AG09319 (cell line): ENCODE measurements at regions not wholly inside any gene's neighbourhood (a gene's known extent, or its start where the extent isn't known, plus 50 kb on each side); places are given as distances from the start of the nearest gene placed in this dataset.

Experiments
- DNase-seq: peaks from one replicate; pipeline ENCODE4 v3.0.0-alpha.2; 2010; ENCODE audit warnings: low read depth; ENCODE audit errors: extremely low read depth
- TF ChIP-seq, protein P1 (sequence below): IDR thresholded peaks from 2 replicates; pipeline ENCODE4 v1.5.1; 2011; ENCODE audit warnings: low read depth, mild to moderate bottlenecking, inconsistent platforms, low read length, moderate library complexity

DNA sequence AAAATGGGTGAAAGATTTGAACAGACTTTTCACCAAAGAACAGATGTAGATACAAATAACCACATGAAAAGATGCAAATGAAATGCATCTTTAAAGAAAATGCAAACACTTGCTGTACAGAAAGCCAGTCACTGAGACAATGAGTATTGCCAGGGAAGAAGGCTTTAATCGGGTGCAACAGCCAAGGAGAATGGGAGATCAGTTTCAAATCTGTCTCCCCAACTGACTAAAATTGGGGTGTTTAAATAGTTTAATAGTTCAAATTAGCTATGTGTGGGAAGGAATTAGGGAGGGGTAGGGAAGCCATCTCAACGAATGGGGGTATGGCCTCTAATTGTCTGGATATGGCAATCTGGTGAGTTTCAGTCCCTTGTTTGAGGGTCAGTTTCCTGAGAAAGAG, 295.4 kb downstream of the PTTG2 start:
- no peak for DNase-seq
- TF ChIP-seq, protein P1, sequence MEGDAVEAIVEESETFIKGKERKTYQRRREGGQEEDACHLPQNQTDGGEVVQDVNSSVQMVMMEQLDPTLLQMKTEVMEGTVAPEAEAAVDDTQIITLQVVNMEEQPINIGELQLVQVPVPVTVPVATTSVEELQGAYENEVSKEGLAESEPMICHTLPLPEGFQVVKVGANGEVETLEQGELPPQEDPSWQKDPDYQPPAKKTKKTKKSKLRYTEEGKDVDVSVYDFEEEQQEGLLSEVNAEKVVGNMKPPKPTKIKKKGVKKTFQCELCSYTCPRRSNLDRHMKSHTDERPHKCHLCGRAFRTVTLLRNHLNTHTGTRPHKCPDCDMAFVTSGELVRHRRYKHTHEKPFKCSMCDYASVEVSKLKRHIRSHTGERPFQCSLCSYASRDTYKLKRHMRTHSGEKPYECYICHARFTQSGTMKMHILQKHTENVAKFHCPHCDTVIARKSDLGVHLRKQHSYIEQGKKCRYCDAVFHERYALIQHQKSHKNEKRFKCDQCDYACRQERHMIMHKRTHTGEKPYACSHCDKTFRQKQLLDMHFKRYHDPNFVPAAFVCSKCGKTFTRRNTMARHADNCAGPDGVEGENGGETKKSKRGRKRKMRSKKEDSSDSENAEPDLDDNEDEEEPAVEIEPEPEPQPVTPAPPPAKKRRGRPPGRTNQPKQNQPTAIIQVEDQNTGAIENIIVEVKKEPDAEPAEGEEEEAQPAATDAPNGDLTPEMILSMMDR, result no peak

DNA sequence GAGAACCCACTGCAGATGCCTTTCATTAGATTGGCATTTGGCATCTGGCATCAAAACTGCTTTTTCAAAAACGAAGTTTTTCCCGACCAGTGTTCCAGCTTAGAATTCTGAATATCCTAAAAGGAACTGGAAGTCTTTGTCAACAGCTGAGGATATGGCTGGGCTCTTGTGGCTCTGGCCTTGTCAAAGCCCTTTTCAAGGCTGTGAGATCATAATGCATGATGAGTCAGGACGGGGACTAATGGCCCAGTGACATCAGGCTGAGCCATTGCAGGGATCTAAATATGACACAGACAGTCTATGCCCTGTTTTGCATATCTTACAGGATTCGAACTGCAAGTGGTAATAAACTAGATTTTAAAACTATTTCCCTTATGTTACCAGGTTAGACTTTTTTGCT, 306.4 kb downstream of the PTTG2 start:
- TF ChIP-seq, protein P1, result no peak
- DNase-seq, result no peak

DNA sequence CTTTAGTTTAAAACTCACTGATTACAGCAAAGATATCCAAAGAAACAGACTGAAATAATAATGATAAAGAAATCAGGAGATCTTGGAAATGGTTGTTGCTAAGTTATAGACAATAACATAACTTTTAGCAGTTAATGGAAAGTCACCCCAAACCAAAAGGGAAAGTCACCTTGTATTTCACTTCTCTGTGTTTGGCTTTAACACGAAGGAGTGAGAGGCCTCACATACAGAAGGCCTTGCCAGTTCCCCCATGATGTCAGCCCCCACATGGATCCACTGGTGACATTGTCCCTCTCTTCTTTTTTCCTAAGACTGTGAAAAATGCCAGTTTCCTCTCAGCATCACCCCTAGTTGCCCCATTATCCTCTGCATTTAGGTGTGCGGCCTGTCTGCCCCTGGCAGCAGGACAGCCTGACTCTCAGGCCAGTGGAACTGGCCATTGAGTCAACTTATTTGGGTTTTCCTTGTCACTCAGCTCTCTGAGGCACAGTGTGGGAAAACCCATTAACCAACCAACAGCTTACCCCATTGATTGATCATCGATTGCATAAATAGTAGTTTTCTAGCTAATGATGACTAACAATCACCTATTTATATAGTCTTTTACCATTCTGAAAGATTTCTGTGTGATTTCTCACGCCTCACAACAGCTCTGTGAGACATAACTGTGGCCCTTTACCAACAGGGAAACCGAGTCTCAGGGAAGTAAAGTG, 308.1 kb downstream of the PTTG2 start:
- no peak for DNase-seq
- TF ChIP-seq, protein P1, result no peak

DNA sequence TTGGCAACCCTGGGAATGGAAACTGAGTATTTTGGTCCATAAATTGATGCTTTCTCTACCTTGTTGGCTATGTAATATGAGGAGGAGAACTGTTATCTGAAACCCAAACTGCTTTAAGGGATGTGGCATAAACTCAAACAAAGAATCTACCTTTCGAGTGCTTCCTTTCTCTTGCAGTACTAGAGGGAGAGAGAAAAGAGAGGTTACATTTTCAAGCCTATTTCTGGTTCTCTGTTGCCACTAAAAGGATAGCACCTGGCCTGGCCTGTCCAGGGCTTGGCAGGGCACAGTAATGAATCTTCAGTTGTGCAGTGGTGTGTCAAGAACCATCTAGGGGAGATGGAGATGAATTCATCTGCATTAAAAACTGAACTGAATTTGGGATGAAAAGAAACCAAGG, 308.6 kb downstream of the PTTG2 start:
- TF ChIP-seq, protein P1, result no peak
- no peak for DNase-seq

DNA sequence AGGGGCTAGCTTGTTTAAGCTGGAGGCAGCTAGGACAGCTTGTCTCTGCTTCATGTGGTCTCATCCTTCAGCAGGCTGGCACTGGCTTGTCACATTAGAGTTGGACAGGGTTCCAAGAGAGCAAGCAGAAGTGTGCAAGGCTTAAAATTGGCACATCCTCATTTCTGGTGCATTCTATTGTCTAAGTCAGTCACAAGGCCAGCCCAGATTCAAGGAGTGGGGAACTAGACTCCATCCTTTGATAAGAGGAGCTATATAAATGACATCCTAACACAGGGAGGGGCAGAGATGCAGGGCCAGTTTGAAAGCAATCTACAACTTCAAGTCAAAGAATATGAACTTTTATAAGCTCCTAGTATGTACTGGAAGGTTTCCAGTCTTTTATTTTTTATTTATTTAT, 313.2 kb downstream of the PTTG2 start:
- no peak for DNase-seq
- TF ChIP-seq, protein P1, result no peak

DNA sequence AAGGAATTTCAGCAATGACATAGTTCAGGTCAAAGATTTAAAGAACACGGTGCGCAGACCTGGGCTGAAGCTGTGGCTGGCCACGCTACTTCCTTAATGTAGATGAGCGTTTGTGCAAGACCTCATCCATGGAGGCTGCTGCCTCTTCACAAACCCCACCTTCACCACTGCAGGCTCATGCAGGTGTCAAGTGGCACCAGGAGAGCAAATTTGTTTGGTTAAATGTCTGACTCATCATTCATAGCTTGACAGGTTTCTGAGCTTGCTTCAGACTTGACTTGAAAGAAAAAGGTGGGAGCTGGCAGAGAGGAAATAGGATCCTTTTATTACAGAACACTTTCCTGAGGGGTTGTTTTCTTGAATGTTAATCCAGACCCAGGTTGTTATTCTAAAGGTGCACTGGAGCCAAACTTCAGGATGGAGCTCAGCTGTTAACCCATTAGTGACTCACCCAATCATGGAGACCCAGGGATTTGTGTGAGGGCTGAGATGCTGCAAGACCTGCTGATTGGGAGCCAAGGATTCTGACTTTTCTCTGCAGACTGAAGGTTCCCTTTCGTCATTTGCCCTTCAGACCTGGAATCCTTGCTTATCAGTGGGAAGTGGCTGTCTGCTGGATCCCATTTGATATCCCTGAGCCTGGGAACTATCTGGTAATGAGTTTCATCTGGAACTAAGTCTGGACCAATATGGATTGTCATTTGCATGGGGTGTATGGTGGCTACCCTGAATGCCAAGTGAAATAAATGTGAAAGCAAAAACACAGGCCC, 315.3 kb downstream of the PTTG2 start:
- TF ChIP-seq, protein P1, result no peak
- DNase-seq, result no peak

DNA sequence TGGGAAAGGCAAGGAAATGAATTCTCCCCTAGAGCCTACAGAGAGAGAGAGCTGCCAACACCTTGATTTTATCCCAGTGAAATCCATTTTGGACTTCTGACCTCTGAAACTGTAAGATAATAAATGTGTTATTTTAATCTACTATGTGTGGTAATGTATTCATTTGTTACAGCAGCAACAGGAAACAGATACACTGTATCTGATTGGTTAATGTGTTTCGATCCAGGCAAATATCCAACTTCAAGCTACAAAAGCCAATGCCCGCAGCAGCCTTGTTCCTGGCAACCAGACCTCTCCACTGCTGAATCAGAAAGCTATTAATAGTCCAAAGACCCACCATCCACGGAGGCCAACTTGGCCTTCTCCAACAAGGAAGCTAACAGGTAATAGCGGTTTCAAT, 318.1 kb downstream of the PTTG2 start:
- no peak for DNase-seq
- TF ChIP-seq, protein P1, result no peak
